T-helper 1 cell treated with Interleukin-12 subunit alpha and Interleukin-12 subunit beta and Interleukin-4 antibody, amounts not matched to agents 30 μg/mL and 1 μg/mL, for 36 hours (primary cell): ENCODE measurements at regions not wholly inside any gene's neighbourhood (a gene's known extent, or its start where the extent isn't known, plus 50 kb on each side); places are given as distances from the start of the nearest gene placed in this dataset.
"Not testable (repeated sequence)": the region's sequence is repeated elsewhere in the genome, so short reads cannot be mapped to it uniquely, and the experiment has no call there.

ENCODE experiments used
- H3K27ac Mint-ChIP-seq: one replicate; pipeline ENCODE4 v1.8.0; 2021; ENCODE audit warnings: mild to moderate bottlenecking, mixed read lengths
- H3K27me3 Mint-ChIP-seq: one replicate; pipeline ENCODE4 v1.8.0; 2021; ENCODE audit warnings: low read depth, mixed read lengths
- H3K36me3 Mint-ChIP-seq: one replicate; pipeline ENCODE4 v1.8.0; 2021; ENCODE audit warnings: low read depth, mixed read lengths
- H3K4me1 Mint-ChIP-seq: one replicate; pipeline ENCODE4 v1.8.0; 2021; ENCODE audit warnings: low read depth, mixed read lengths
- H3K4me3 Mint-ChIP-seq: one replicate; pipeline ENCODE4 v1.8.0; 2021; ENCODE audit warnings: mild to moderate bottlenecking, moderate library complexity, mixed read lengths
- H3K9me3 Mint-ChIP-seq: one replicate; pipeline ENCODE4 v1.8.0; 2021; ENCODE audit warnings: mixed read lengths

DNA sequence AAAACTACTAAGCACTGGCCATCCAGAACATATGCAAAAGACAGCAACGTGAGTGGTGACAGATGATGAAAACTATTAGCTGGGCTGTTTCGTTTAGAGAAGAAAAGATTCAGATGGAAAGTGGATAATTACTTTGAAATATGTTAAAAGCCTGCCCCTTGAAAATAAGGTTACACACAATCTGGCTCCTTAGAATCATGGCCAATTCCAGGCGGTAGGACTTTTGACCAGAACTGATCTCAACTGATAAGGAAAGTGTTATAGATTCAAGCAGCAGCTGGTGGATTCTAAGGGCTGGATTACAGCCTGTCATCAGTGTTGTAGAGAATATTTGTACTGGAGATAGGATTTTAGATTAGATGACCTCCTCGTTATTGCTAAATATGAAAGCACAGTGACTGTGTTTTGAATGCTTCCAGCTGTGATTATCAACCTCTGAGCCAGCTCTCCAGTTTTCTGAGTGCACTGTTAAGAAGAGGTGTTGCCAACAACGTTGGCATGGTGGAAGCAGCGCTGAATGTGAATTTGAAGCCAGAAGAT is 75.1 kb downstream of the KBTBD2 start:
- H3K4me3 Mint-ChIP-seq, H3K36me3 Mint-ChIP-seq: not testable (repeated sequence)
- H3K27me3 Mint-ChIP-seq: peaks cover 22% of the 10 kb centered on the region

DNA sequence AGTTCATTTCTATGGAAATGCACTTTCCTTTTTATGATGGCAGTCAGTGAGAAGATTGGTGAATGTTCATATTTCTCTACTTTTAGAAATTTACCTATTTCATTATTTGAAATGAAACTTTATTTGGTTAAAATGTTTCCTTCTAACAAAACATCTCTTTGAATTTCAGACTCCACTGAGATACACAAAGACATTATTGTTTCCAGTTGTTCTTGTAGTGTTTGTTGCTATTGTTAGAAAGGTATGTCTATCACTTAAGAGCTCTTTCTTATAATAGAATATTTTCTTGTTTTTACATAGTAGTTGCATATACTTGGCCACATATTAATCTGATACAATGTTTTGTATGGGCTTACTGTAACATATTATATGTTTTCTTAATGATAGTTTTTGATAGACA is 76.8 kb downstream of the KBTBD2 start:
- not testable (repeated sequence) for H3K9me3 Mint-ChIP-seq, H3K27ac Mint-ChIP-seq, H3K4me1 Mint-ChIP-seq, H3K4me3 Mint-ChIP-seq, H3K36me3 Mint-ChIP-seq
- H3K27me3 Mint-ChIP-seq: peaks cover 20% of the 10 kb centered on the region

More for the DNA sequence above, 75.1 kb downstream of the KBTBD2 start:
- H3K27ac Mint-ChIP-seq, H3K4me1 Mint-ChIP-seq, H3K9me3 Mint-ChIP-seq: not testable (repeated sequence)

DNA sequence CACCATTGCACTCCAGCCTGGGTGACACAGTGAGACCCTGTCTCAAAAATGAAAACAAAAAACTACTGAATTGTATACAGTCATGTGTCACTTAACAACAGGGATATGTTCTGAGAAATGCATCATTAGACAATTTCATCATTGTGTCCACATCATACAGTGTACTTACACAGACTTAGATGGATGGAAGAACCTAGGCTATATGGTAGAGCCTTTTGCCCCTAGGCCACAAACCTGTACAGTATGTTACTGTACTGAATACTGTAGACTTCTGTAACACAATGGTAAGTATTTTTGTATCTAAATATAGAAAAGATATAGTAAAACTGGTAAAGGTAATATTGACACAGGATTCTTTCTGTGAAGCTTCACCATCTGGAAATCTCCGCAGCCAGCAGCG is 81.7 kb downstream of the KBTBD2 start:
- Mint-ChIP-seq H3K4me3 (no peak overlapping the region), H3K27ac (no peak overlapping the region), H3K4me1 (no peaks in the 10 kb centered on the region), H3K36me3 (no peaks in the 10 kb centered on the region), H3K9me3 (no peaks in the 10 kb centered on the region), H3K27me3 (peaks cover 5% of the 10 kb centered on the region)

DNA sequence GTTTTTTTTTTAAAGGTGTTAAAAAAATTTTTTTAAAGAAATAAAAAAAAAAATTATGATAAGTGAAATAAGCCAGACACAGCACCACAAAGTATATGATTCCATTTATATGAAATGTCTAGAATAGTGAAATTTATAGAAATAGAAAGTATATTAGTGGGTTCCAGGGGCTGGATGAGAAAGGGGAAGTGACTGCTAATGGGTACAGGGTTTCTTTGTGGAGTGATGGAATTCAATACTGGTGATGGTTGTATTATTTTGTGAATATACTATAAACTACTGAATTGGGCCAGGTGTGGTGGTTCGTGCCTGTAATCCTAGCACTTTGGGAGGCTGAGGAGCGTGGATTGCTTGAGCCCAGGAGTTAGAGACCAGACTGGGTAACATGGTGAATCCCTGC is 82.2 kb downstream of the KBTBD2 start:
- no peaks in the 10 kb centered on the region for H3K36me3 Mint-ChIP-seq
- no peaks in the 10 kb centered on the region for H3K9me3 Mint-ChIP-seq
- no peak overlapping the region for H3K4me3 Mint-ChIP-seq
- no peaks in the 10 kb centered on the region for H3K4me1 Mint-ChIP-seq
- no peak overlapping the region for H3K27ac Mint-ChIP-seq
- H3K27me3 Mint-ChIP-seq: peaks cover 5% of the 10 kb centered on the region

DNA sequence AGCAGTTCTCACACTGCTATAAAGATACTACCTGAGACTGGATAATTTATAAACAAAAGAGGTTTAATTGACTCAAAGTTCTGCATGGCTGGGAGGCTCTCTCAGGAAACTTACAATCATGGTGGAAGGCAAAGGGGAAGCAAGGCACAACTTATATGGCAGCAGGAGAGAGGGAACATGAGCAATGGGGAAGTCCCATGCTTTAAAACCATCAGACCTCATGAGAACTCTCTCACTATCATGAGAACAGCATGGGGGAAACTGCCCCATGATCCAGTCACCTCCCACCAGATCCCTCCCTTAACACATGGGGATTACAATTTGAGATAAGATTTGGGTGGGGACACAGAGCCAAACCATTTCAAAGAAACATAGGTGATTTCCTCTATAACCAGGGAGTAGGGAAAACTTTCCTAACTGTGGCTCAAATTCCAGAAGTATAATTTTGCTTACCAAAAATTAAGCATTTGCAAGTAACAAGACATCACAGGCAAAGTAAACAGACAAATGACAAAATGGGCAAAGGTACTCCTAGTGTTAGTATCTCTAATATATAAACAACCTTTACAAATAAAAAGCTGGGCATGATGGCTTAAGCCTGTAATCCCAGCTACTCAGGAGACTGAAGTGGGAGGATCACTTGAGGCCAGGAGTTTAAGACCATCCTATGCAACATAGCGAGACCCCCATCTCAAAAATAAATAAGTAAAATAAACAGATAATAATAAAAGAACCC is 88.0 kb downstream of the KBTBD2 start:
- Mint-ChIP-seq H3K4me1 (no peaks in the 10 kb centered on the region), H3K27ac (no peak overlapping the region), H3K9me3 (peaks cover 25% of the 10 kb centered on the region), H3K27me3 (peaks cover 7% of the 10 kb centered on the region), H3K36me3 (no peaks in the 10 kb centered on the region), H3K4me3 (no peak overlapping the region)

DNA sequence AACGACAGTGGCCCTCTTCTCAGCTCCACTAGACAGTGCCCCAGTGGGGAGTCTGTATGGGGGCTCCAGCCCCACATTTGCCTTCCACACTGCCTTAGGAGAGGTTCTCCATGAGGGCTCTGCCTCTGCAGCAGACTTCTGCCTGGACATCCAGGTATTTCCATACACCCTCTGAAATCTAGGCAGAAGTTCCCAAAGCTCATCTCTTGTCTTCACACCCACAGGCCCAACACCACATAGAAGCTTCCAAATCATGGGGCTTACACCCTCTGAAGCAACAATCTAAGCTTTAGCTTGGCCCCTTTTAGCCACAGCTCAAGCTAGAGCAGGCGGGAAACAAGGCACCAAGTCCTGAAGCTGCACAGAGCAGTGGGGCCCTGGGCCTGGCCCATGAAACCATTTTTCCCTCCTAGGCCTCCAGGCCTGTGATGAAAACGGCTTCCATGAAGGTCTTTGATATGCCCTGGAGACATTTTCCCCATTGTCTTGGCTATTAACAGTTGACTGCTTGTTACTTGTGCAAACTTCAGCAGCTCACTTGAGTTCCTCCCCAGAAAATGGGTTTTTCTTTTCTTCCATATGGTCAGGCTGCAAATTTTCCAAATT is 89.2 kb downstream of the KBTBD2 start:
- Mint-ChIP-seq H3K27me3 (peaks cover 11% of the 10 kb centered on the region), H3K36me3 (no peaks in the 10 kb centered on the region), H3K9me3 (peaks cover 25% of the 10 kb centered on the region), H3K4me1 (no peaks in the 10 kb centered on the region), H3K4me3 (no peak overlapping the region), H3K27ac (no peak overlapping the region)

DNA sequence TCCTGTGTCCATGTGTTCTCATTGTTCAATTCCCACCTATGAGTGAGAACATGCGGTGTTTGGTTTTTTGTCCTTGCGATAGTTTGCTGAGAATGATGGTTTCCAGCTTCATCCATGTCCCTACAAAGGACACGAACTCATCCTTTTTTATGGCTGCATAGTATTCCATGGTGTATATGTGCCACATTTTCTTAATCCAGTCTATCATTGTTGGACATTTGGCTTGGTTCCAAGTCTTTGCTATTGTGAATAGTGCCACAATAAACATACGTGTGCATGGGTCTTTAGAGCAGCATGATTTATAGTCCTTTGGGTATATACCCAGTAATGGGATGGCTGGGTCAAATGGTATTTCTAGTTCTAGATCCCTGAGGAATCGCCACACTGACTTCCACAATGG is 98.5 kb downstream of the KBTBD2 start:
- not testable (repeated sequence) for H3K4me3 Mint-ChIP-seq, H3K27ac Mint-ChIP-seq, H3K4me1 Mint-ChIP-seq, H3K27me3 Mint-ChIP-seq, H3K36me3 Mint-ChIP-seq, H3K9me3 Mint-ChIP-seq

DNA sequence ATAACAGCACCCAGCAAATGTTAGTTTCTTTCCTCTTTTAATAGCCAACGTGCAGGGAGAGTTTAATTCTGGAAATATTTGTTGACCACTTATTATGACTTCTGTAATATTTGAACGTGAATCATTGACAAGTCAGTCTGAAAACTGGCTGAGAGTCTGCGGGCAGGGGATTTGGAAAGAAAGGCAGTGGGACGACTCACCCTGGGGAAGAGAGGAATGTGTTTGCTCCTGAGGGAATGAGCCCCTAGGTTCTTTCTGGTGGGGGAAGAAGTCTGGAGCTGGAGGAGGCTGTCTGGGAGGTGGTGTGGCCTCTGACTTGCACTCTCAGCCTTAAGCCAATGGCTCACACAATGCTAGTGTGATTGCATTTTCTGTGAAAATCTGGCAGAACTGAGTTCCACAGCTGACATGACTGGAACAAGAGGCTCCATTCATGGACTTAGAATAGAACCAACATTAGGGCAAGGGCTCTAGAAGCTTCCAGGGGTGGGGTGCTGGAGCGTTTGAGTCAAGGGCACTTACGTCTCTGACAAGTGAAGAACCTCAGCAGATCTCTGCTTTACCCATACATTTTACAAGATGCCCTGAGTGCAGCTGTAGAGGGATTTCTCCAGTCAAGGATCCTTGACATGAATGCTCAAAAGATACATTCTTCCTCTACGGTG is 100.7 kb downstream of the KBTBD2 start:
- H3K4me1 Mint-ChIP-seq, H3K27me3 Mint-ChIP-seq, H3K36me3 Mint-ChIP-seq, H3K27ac Mint-ChIP-seq, H3K9me3 Mint-ChIP-seq, H3K4me3 Mint-ChIP-seq: not testable (repeated sequence)

DNA sequence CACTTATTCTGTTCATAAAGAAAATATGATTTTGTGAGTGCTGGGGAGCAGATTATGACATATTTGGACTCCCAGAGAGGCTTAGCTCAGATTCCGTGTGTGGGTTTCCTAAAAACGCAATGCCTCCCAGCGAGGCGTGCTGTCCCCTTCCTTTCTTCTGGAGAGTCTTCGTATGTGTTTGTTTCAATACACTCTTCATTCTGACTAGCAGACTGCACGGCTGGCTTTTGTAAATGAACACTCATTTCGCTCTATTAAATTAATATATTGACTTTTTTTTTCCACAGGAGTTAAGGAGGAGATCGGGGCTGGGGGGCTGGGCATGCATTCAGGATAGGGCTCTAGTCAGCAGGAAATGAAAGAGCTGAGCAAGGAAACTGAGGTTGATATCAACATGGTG is 102.3 kb downstream of the KBTBD2 start:
- H3K9me3 Mint-ChIP-seq, H3K4me3 Mint-ChIP-seq, H3K4me1 Mint-ChIP-seq, H3K36me3 Mint-ChIP-seq, H3K27ac Mint-ChIP-seq, H3K27me3 Mint-ChIP-seq: not testable (repeated sequence)

DNA sequence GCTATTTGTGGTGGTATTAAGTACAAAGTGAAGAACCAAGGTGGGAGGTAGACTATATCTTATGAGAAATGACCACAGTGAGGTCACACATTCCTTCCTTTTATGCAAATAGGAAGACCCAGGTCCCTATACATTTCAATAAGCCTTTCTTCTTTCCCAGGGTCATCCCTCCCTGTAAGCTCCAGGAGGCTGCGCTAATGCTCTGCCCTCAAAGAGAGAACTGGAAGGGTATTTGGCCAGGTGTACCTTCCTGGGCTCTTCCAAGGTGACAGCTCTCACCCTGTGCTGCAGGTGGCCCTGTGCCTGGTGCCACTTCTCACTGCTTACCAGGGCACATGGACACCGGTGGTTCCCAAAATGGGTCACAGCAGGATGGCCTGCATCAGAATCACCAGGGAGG is 103.4 kb downstream of the KBTBD2 start:
- not testable (repeated sequence) for H3K27me3 Mint-ChIP-seq, H3K36me3 Mint-ChIP-seq, H3K4me3 Mint-ChIP-seq, H3K9me3 Mint-ChIP-seq, H3K27ac Mint-ChIP-seq, H3K4me1 Mint-ChIP-seq

DNA sequence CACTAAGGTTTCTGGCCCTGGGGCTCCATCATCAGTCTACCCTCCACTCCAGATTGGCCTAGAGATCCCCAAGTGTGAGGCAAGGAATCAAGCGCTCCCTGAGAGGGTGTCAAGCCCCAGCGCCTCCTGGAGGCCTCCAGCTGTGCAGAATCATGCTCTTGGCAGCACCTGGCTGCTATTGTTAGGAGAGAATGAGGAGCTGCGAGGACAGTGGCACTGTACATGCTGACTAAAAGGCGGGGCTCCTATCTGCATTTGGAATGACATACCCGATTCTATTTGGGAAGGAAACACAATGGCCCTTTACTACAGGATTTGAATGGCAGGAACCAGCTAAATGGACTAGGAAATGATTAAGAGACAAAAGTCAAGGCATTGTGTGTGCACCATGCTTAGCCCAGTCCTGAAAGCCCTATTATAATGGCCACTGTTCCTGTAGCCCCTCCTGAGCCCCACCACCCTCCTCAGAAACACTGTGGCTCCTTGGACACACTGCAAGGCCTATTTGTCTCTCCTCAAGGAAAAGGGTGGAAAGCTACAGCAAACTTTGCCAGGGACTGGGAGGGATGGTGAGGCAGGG is 106.1 kb downstream of the KBTBD2 start:
- H3K27me3 Mint-ChIP-seq, H3K27ac Mint-ChIP-seq, H3K4me1 Mint-ChIP-seq: not testable (repeated sequence)

DNA sequence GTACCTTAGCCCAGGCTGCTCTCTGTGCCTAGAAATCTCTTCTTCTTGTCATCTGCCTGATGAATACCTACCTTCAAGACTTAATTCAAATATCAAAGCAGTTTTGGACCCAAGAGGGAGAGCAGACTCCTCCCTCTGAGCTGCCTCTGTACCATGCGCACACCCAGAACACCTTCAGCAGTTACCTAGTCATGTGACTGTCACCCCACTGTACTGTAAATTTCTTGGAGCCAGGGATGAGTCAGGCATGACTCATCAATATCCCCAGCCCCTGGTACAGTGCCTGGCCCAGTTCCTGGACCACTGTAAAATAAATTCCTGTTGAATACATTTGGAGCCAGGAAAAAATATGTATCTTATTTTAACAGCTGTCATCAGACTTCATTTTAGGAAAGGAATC is 111.7 kb downstream of the KBTBD2 start:
- H3K4me1 Mint-ChIP-seq, H3K4me3 Mint-ChIP-seq, H3K9me3 Mint-ChIP-seq, H3K27ac Mint-ChIP-seq, H3K27me3 Mint-ChIP-seq, H3K36me3 Mint-ChIP-seq: not testable (repeated sequence)

More for the DNA sequence above, 106.1 kb downstream of the KBTBD2 start:
- not testable (repeated sequence) for H3K9me3 Mint-ChIP-seq, H3K36me3 Mint-ChIP-seq, H3K4me3 Mint-ChIP-seq

DNA sequence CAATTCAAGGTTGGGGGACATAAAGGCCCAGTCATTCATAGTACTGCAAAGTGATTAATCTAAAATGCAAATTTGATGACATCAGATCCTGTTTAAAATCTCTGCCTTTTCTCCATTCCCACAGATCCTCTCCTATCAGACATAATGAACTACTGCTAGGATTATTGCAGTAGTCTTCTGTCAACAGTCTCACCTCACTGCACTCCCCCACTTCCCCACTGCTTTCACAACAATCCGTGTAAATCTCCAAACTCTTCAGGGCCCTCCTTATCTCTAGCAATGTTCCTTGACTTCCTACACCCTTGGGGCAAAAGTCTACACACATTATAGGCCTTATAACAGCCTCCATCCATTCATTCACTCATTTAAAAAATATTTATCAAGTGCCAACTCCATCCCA is 112.4 kb downstream of the KBTBD2 start:
- Mint-ChIP-seq H3K27me3 (peaks cover 5% of the 10 kb centered on the region), H3K9me3 (no peaks in the 10 kb centered on the region), H3K36me3 (no peaks in the 10 kb centered on the region), H3K4me1 (no peaks in the 10 kb centered on the region), H3K27ac (no peak overlapping the region), H3K4me3 (no peak overlapping the region)

DNA sequence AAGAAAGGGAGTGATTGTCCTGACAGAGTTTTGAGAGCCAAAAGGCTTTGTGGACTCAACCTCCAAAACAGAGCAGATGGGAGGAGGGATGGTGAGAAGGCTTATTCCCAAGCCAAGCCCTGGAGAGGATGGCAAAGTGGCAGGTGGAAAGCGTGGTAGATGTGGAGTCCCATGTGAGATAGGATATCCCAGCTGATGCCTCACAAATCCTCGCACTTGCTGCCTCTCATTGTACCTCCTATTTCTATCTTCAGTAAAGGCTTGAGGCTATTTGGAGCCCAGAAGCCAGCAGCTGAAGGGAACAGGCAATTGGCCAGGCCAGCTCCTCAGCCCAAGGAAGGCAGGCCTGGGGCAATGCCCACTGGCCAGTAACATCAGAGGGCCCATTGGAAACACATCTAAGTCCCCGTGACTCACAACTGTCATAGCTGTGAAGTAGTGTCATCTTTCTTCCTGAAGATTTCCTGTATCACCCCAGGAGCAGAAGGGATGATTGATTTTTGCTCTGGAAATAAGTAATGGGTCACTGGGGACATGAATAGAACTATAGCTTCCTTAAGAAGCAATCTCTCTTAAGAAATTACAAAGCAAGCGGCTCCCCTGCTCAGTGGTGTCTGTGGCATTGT is 114.4 kb downstream of the KBTBD2 start:
- peaks cover 18% of the 10 kb centered on the region for H3K27me3 Mint-ChIP-seq
- not testable (repeated sequence) for H3K27ac Mint-ChIP-seq, H3K36me3 Mint-ChIP-seq, H3K4me1 Mint-ChIP-seq, H3K4me3 Mint-ChIP-seq, H3K9me3 Mint-ChIP-seq

DNA sequence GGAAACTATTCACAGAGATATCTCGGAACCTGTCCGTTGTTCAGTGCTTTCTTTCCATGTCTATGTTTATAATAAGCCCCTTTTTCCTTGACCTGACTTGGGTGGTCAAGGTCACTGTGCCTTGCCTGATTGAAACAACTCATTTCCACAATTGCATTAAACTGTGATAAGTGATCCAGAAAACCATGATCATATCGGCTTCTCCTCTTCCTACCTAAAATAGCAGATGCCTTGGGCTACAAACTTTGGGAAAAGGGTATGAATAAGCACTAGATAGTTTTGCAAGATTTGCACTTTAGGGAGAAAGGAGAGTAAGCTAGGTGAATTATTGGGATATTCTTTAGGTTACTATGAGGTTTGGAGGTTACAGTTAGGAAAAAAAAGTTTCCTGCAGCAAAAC is 115.2 kb downstream of the KBTBD2 start:
- H3K27me3 Mint-ChIP-seq: peaks cover 23% of the 10 kb centered on the region
- not testable (repeated sequence) for H3K4me3 Mint-ChIP-seq, H3K36me3 Mint-ChIP-seq, H3K4me1 Mint-ChIP-seq, H3K27ac Mint-ChIP-seq, H3K9me3 Mint-ChIP-seq
